ENCODE measurements at regions not wholly inside any gene's neighbourhood (a gene's known extent, or its start where the extent isn't known, plus 50 kb on each side); places are given as distances from the start of the nearest gene placed in this dataset.

- no peak for DNase-seq
- intact Hi-C loops (cut with DNase I), result no loop called here
- WGBS, 2 donors, result 90 to 94% methylated on average over 6 of the region's 6 CpGs
- Histone ChIP-seq H3K4me1 (peaks cover 9 to 21% of the 10 kb centered on the region in 2 donors), H3K27ac (no peak overlapping the region), H3K27me3 (no peaks in the 10 kb centered on the region), H3K4me3 (replicated peaks in 1 of 3) (no peak overlapping the region), H3K9me3 (no peaks in the 10 kb centered on the region), H3K36me3 (no peaks in the 10 kb centered on the region)
- TF ChIP-seq POLR2A (IDR thresholded peaks at IDR 0.05) (no peak), CTCF (IDR thresholded peaks at IDR 0.05) (no peak)
These were observed 93.0 kb upstream of the ID2 start for GRCh38 chr2:8588831-8589191.

GRCh38 chr2:8589721-8590120, 92.1 kb upstream of the ID2 start:
- Histone ChIP-seq H3K4me1 (peaks cover 4 to 14% of the 10 kb centered on the region in 2 donors), H3K27ac (no peak overlapping the region), H3K9me3 (no peaks in the 10 kb centered on the region), H3K36me3 (no peaks in the 10 kb centered on the region), H3K4me3 (replicated peaks in 1 of 3) (no peak overlapping the region), H3K27me3 (no peaks in the 10 kb centered on the region)
- 93 to 100% methylated on average over 1 of the region's 1 CpG for WGBS, 2 donors
- intact Hi-C loops (cut with DNase I), result no loop called here
- no peak for DNase-seq
- TF ChIP-seq CTCF (IDR thresholded peaks at IDR 0.05), result no peak
- no peak for TF ChIP-seq POLR2A (IDR thresholded peaks at IDR 0.05)

- intact Hi-C loops (cut with DNase I), result no loop called here
- 82 to 87% methylated on average over 6 of the region's 6 CpGs for WGBS, 2 donors
- H3K27me3 ChIP-seq, result no peaks in the 10 kb centered on the region
- H3K4me1 ChIP-seq, result peaks cover under 1 to 18% of the 10 kb centered on the region in 2 donors
- DNase-seq, result no peak
- TF ChIP-seq POLR2A (IDR thresholded peaks at IDR 0.05), result no peak
- no peak for TF ChIP-seq CTCF (IDR thresholded peaks at IDR 0.05)
- no peak overlapping the region for H3K4me3 ChIP-seq (replicated peaks in 1 of 3)
- no peak overlapping the region for H3K27ac ChIP-seq
- no peaks in the 10 kb centered on the region for H3K36me3 ChIP-seq
- no peaks in the 10 kb centered on the region for H3K9me3 ChIP-seq
These were observed 90.9 kb upstream of the ID2 start for GRCh38 chr2:8590938-8591337.

- Histone ChIP-seq H3K27ac (no peak overlapping the region), H3K4me1 (peaks cover 0 to 10% of the 10 kb centered on the region in 2 donors), H3K36me3 (no peaks in the 10 kb centered on the region), H3K4me3 (replicated peaks in 1 of 3) (no peak overlapping the region), H3K9me3 (no peaks in the 10 kb centered on the region), H3K27me3 (no peaks in the 10 kb centered on the region)
- intact Hi-C loops (cut with DNase I), result no loop called here
- no peak for DNase-seq
- no peak for TF ChIP-seq CTCF (IDR thresholded peaks at IDR 0.05)
- no peak for TF ChIP-seq POLR2A (IDR thresholded peaks at IDR 0.05)
- 93 to 95% methylated on average over 6 to 7 of the region's 7 CpGs for WGBS, 2 donors
These were observed 89.1 kb upstream of the ID2 start for GRCh38 chr2:8592736-8593135.

GRCh38 chr2:8593243-8593642, 88.6 kb upstream of the ID2 start:
- WGBS, 2 donors, result 88 to 90% methylated on average over 4 of the region's 4 CpGs

More at GRCh38 chr2:8593243-8593642, 88.6 kb upstream of the ID2 start:
- intact Hi-C loops (cut with DNase I), result no loop called here
- Histone ChIP-seq H3K27me3 (no peaks in the 10 kb centered on the region), H3K36me3 (no peaks in the 10 kb centered on the region), H3K27ac (no peak overlapping the region), H3K9me3 (no peaks in the 10 kb centered on the region), H3K4me3 (replicated peaks in 1 of 3) (no peak overlapping the region), H3K4me1 (peaks cover 0 to 10% of the 10 kb centered on the region in 2 donors)
- TF ChIP-seq CTCF (IDR thresholded peaks at IDR 0.05) (no peak), POLR2A (IDR thresholded peaks at IDR 0.05) (no peak)
- DNase-seq, result no peak
